ENCODE measurements at regions not wholly inside any gene's neighbourhood (a gene's known extent, or its start where the extent isn't known, plus 50 kb on each side); places are given as distances from the start of the nearest gene placed in this dataset.
"Not testable (repeated sequence)": the region's sequence is repeated elsewhere in the genome, so short reads cannot be mapped to it uniquely, and the experiment has no call there.

DNA sequence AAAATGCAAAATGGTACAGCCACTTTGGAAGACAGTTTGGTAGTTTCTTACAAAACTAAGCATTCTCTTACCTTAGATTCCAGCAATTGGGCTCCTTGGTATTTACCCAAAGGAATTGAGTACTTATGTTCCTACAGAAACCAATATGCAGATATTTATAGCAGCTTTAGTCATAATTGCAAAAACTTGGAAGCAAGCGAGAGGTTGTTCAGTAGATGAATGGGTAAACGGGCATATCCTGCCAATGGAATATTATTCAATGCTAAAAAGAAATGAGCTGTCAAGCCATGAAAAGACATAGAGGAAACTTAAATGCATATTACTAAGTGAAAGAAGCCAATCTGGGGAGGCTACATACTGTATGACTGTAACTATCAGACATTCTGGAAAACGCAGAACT lies 926.7 kb downstream of the TYW1 start:
- no peak for DNase-seq
- in situ Hi-C loops (cut with MboI; ENCODE audit: low sequenced_read_pairs in 4 of 4), result no loop called here
- no peaks in the 10 kb centered on the region for H3K9me3 ChIP-seq
- H3K36me3 ChIP-seq, result no peaks in the 10 kb centered on the region
- H3K27ac ChIP-seq, result no peak overlapping the region
- intact Hi-C loops (cut with DNase I; ENCODE audit: low total_unique reads), result no loop called here
- no peak for ATAC-seq
- no peaks in the 10 kb centered on the region for H3K4me1 ChIP-seq
- no peak overlapping the region for H3K4me3 ChIP-seq
- no peaks in the 10 kb centered on the region for H3K27me3 ChIP-seq
- TF ChIP-seq POLR2A (IDR thresholded peaks at IDR 0.05), result no peak

GRCh38 chr7:67928141-67928540 lies 931.5 kb downstream of the TYW1 start:
- Histone ChIP-seq H3K27me3 (no peaks in the 10 kb centered on the region), H3K36me3 (no peaks in the 10 kb centered on the region), H3K9me3 (no peaks in the 10 kb centered on the region), H3K4me1 (no peaks in the 10 kb centered on the region), H3K4me3 (no peak overlapping the region), H3K27ac (no peak overlapping the region)
- ATAC-seq (no peak), DNase-seq (no peak)
- in situ Hi-C loops (cut with MboI; ENCODE audit: low sequenced_read_pairs in 4 of 4), result no loop called here
- intact Hi-C loops (cut with DNase I; ENCODE audit: low total_unique reads), result no loop called here
- TF ChIP-seq CTCF (IDR thresholded peaks at IDR 0.05 in 4 of 5, conservative IDR thresholded peaks at IDR 0.05 in 1 of 5) (no peak), POLR2A (IDR thresholded peaks at IDR 0.05) (no peak)

GRCh38 chr7:67936447-67936846 lies 939.8 kb downstream of the TYW1 start:
- H3K4me3 ChIP-seq; H3K27me3 ChIP-seq; H3K36me3 ChIP-seq; in situ Hi-C loops (cut with MboI; ENCODE audit: low sequenced_read_pairs in 4 of 4); H3K4me1 ChIP-seq; ATAC-seq; H3K9me3 ChIP-seq; DNase-seq; intact Hi-C loops (cut with DNase I; ENCODE audit: low total_unique reads); H3K27ac ChIP-seq: not testable (repeated sequence)

DNA sequence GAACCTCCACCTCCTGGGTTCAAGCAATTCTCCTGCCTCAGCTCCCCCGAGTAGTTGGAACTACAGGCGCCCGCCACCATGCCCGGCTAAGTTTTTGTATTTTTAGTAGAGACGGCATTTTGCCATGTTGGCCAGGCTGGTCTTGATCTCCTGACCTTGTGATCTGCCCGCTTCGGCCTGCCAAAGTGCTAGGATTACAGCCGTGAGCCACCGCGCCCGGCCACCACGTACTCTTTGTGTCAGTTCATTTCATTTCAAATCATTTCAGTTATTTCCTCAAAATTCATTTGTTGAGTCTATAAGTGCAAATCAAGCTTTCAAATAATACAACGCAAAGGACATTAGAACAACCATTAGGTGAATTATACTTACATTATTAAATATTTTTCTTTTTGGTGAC lies 943.8 kb downstream of the TYW1 start:
- Histone ChIP-seq H3K27me3 (no peaks in the 10 kb centered on the region), H3K9me3 (no peaks in the 10 kb centered on the region), H3K4me1 (no peaks in the 10 kb centered on the region), H3K36me3 (no peaks in the 10 kb centered on the region), H3K4me3 (no peak overlapping the region), H3K27ac (no peak overlapping the region)
- intact Hi-C loops (cut with DNase I; ENCODE audit: low total_unique reads), result no loop called here
- no peak for TF ChIP-seq CTCF (IDR thresholded peaks at IDR 0.05 in 4 of 5, conservative IDR thresholded peaks at IDR 0.05 in 1 of 5)
- in situ Hi-C loops (cut with MboI; ENCODE audit: low sequenced_read_pairs in 4 of 4), result no loop called here
- DNase-seq (no peak), ATAC-seq (no peak)

GRCh38 chr7:67947191-67947590 lies 950.6 kb downstream of the TYW1 start:
- no peaks in the 10 kb centered on the region for H3K9me3 ChIP-seq
- H3K27ac ChIP-seq, result no peak overlapping the region
- no peaks in the 10 kb centered on the region for H3K4me1 ChIP-seq
- H3K36me3 ChIP-seq, result no peaks in the 10 kb centered on the region
- in situ Hi-C loops (cut with MboI; ENCODE audit: low sequenced_read_pairs in 4 of 4) (no loop called here), intact Hi-C loops (cut with DNase I; ENCODE audit: low total_unique reads) (no loop called here)
- ATAC-seq (no peak), DNase-seq (no peak)
- H3K27me3 ChIP-seq, result no peaks in the 10 kb centered on the region
- TF ChIP-seq CTCF (IDR thresholded peaks at IDR 0.05 in 4 of 5, conservative IDR thresholded peaks at IDR 0.05 in 1 of 5) (no peak), POLR2A (IDR thresholded peaks at IDR 0.05) (no peak)
- H3K4me3 ChIP-seq, result no peak overlapping the region

DNA sequence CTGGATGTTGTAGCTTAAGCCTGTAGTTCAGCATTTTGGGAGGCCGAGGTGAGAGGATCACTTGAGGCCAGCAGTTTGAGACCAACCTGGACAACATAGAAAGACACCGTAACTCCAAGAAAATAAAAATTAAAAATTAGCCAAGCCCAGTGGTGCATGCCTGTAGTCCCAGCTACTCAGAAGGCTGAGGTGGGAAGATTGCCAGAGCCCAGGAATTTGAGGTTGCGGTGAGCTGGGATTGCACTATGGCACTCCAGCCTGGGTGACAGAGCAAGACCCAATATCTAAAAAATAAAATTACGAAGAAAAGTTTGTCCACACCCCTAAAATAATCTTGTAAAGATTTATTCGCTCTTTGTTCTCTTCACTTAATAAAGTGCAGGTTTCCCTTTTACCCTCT lies 951.0 kb downstream of the TYW1 start:
- Histone ChIP-seq H3K9me3 (no peaks in the 10 kb centered on the region), H3K4me1 (no peaks in the 10 kb centered on the region), H3K4me3 (no peak overlapping the region), H3K27ac (no peak overlapping the region), H3K27me3 (no peaks in the 10 kb centered on the region), H3K36me3 (no peaks in the 10 kb centered on the region)
- ATAC-seq, result no peak
- in situ Hi-C loops (cut with MboI; ENCODE audit: low sequenced_read_pairs in 4 of 4), result no loop called here
- DNase-seq, result no peak
- intact Hi-C loops (cut with DNase I; ENCODE audit: low total_unique reads), result no loop called here
- TF ChIP-seq POLR2A (IDR thresholded peaks at IDR 0.05), result no peak
- no peak for TF ChIP-seq CTCF (IDR thresholded peaks at IDR 0.05 in 4 of 5, conservative IDR thresholded peaks at IDR 0.05 in 1 of 5)

Measured in gastrocnemius medialis (tissue), 4 donors.